SU-DHL-6 (cell line): ENCODE measurements at regions not wholly inside any gene's neighbourhood (a gene's known extent, or its start where the extent isn't known, plus 50 kb on each side); places are given as distances from the start of the nearest gene placed in this dataset.

Experiments
- CTCF ChIP-seq: fragments of 200-600 bp; sonication (generic); IDR thresholded peaks from one replicate; pipeline ENCODE4 v1.5.1; 2017; ENCODE audit warnings: antibody characterized with exemption, mild to moderate bottlenecking, low read length, moderate library complexity; ENCODE audit not compliant: insufficient read depth, poor library complexity, severe bottlenecking
- EZH2phosphoT487 ChIP-seq: fragments of 200-600 bp; sonication (generic), shearing (Covaris generic); conservative IDR thresholded peaks from 2 replicates; pipeline ENCODE4 v1.6.1; 2018; ENCODE audit warnings: mild to moderate bottlenecking, antibody characterized with exemption, low read length, moderate library complexity, mixed read lengths

- TF ChIP-seq CTCF = no peak
- TF ChIP-seq EZH2phosphoT487 = no peak
Measured at GRCh38 chr3:102302020-102302419, 132.8 kb upstream of the ZPLD1 start.
